Cardiac fibroblast (primary cell): ENCODE measurements at regions not wholly inside any gene's neighbourhood (a gene's known extent, or its start where the extent isn't known, plus 50 kb on each side); places are given as distances from the start of the nearest gene placed in this dataset.

Experiments
- DNase-seq, 2 donors: peaks; one replicate each; pipeline versions ENCODE4 v3.0.0 to v3.0.0-alpha.2; 2010; ENCODE audit warnings: low read depth in 2 of 2
- H3K4me3 ChIP-seq, 2 donors: replicated peaks in 1 of 2; 1 replicate in 1 of 2; 2 replicates in 1 of 2; pipeline ENCODE4 v1.5.1; 2011; ENCODE audit warnings: low read depth in 2 of 2, low read length in 2 of 2, mild to moderate bottlenecking in 2 of 2, moderate library complexity in 1 of 2
- TF ChIP-seq, protein P1 (sequence below): IDR thresholded peaks from one replicate; pipeline ENCODE4 v1.5.1; 2011; ENCODE audit warnings: low read depth, mild to moderate bottlenecking, low read length, inconsistent platforms

DNA sequence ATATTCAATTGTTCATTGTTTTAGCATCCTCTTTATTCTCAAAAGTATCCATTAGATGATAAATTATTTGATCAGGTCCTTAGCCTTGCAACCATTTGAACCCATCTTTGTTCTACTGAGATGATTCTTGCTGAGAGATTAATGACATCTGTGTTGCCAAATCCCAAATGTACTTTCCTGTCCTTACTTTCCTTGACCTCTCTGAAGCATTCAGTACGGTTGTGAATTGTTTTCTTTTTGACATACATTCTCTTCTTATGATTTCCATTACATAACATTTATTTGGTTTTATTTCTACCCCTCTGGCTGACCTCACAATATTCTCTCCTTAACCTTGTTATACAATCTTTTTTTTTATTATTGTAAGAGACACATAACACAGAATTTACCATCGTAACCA lies 1058.6 kb upstream of the CNTNAP5 start:
- no peak overlapping the region for H3K4me3 ChIP-seq
- no peak for DNase-seq
- TF ChIP-seq, protein P1, sequence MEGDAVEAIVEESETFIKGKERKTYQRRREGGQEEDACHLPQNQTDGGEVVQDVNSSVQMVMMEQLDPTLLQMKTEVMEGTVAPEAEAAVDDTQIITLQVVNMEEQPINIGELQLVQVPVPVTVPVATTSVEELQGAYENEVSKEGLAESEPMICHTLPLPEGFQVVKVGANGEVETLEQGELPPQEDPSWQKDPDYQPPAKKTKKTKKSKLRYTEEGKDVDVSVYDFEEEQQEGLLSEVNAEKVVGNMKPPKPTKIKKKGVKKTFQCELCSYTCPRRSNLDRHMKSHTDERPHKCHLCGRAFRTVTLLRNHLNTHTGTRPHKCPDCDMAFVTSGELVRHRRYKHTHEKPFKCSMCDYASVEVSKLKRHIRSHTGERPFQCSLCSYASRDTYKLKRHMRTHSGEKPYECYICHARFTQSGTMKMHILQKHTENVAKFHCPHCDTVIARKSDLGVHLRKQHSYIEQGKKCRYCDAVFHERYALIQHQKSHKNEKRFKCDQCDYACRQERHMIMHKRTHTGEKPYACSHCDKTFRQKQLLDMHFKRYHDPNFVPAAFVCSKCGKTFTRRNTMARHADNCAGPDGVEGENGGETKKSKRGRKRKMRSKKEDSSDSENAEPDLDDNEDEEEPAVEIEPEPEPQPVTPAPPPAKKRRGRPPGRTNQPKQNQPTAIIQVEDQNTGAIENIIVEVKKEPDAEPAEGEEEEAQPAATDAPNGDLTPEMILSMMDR, result no peak

DNA sequence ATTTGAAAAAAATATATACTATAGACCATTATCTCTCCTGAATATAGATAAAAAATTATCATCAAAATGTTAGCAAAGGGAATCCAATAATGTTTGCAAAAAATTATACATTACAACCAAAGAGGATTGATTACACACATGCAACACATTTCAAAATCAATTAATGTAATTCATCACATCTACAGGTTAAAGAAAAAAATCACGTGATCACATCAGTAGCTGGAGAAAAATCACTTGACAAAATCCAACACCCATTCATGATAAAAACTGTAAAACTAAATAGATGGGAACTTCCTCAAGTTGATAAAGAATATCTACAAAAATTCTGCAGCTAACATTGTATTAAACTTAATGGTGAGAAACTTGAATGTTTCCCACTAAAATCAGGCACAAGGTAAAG lies 1047.5 kb upstream of the CNTNAP5 start:
- DNase-seq, result no peak
- no peak overlapping the region for H3K4me3 ChIP-seq
- TF ChIP-seq, protein P1, result no peak

DNA sequence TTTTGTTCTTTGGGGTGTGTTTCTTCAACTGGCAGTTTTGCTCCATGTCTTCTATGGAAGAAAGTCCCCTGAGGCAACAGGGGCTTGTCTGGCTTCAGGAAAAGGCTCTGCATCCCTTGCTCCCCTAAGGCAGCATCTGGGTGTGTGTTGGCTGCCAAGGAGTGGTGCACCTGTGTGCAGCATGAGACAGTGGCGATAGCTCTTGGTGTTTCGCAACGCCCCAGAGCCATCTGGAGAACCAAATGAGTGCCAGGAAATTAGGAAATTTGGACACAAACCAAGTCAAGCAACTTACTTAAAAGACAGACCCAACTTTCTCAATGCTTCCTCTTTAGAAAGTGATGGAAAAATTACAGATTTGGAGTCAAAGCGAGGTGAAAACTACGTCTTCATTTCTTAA lies 1044.4 kb upstream of the CNTNAP5 start:
- TF ChIP-seq, protein P1, result no peak
- H3K4me3 ChIP-seq, result no peak overlapping the region
- peak; percentile 84 to 90 for DNase-seq

DNA sequence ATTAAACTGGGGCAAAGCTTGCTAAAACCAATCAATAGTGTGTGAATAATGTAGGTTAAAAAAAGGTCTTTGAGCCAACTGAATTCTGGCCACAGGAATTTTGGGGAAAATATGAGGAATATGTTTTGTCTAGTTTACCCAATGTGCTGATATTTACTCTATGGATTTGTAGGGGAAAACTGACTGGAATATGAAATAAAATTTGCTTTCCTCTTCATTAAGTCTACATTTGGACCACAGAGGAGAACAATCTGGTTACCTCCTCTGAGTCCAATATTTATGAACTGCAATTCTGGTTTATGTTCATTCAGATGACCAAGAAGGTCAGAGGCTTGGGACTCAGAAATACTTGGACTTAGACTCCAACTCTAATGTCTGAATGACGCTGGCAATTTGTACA lies 1042.2 kb upstream of the CNTNAP5 start:
- H3K4me3 ChIP-seq, result no peak overlapping the region
- no peak for DNase-seq
- TF ChIP-seq, protein P1, result no peak

DNA sequence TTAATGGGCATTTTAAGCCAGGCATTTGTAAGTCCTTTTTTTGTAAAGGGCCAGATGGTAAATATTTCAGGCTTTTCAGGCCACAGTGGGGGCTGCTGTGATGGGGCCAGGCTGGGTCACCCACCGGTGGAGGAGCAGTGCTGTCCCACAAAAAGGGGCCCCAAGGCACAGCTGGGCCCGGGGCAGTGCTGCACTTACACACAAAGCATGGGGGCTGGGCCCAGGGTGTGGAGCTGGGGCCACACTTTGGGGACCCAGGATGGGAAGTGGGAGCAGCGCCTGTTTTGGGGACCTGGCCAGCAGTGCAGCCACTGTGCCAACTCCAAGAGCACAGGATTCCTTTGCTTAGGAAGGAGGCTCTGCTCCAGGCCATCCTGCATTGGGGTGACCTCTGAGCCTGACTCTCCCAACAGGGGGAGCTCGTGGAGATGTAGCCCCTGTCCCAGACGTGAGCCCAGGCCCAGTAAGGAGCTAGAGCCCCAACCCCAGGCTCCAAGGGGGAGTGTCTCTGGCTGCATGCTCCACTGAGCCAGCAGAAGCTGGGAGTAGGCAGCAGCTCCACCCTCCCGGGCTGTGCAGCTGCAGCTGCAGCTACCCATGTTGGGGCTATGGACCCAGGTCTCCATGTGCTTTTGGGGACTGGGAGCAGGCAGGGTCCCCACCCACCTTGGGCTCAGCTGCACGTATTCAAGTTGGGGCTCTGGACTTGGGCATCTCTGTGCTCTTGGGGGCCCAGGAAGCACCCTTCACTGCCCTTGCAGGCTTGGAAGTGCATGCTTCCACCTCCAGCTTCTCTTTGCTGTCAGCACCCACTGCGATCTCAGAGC lies 1036.5 kb upstream of the CNTNAP5 start:
- TF ChIP-seq, protein P1, result no peak
- DNase-seq, result no peak
- no peak overlapping the region for H3K4me3 ChIP-seq

DNA sequence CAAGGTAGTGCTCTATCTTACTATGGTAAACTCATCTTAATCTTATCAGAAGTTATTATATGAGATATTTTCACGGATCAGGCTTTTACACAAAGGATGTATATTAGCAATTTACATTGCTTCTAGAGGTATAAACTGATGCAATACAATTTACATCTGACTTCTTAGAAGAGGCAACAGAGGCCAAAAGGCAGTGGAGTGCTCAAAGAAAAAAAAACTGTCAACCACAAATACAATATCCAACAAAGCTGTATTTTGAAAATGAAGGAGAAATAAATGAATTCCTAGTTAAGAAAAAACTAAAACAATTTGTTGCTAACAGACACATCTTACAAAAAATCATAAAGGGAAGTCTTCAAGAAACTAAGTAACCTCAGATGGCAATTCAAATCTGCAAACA lies 1031.5 kb upstream of the CNTNAP5 start:
- TF ChIP-seq, protein P1, result no peak
- no peak for DNase-seq
- no peak overlapping the region for H3K4me3 ChIP-seq

DNA sequence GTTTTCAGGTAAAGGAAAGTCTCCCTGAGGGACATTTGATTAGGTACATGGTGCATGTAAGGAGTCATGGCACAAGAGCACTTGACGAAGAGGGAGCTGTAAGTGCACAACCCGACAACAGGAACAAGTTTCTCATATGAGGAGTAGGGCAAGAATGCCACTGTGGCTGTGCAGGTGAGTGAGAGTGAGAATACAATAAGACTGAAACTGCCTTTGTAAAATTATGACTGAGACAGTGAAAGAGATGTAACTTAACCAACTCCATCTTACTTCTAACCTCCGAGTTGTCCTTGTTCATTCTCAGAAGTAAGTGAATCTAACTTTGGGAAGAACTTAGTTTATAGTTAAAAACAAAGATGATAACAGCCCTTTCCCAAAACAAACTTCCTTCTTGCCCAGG lies 1025.8 kb upstream of the CNTNAP5 start:
- no peak for DNase-seq
- no peak overlapping the region for H3K4me3 ChIP-seq
- TF ChIP-seq, protein P1, result no peak
